Endothelial cell of umbilical vein (primary cell): ENCODE measurements at regions not wholly inside any gene's neighbourhood (a gene's known extent, or its start where the extent isn't known, plus 50 kb on each side); places are given as distances from the start of the nearest gene placed in this dataset.

Experiments used
- EZH2 ChIP-seq: IDR thresholded peaks from 2 replicates; pipeline ENCODE4 v1.6.1; 2012; ENCODE audit warnings: borderline replicate concordance, low read depth, mild to moderate bottlenecking, moderate library complexity, low read length, inconsistent platforms; ENCODE audit not compliant: severe bottlenecking
- FOS ChIP-seq: IDR thresholded peaks from 2 replicates; pipeline ENCODE4 v1.6.1; 2011; ENCODE audit warnings: mild to moderate bottlenecking, low read length, moderate library complexity, borderline replicate concordance; ENCODE audit not compliant: insufficient read depth
- JUN ChIP-seq: IDR thresholded peaks from 2 replicates; pipeline ENCODE4 v1.6.1; 2011; ENCODE audit warnings: borderline replicate concordance, low read depth; ENCODE audit not compliant: insufficient read length, insufficient read depth
- POLR2A ChIP-seq: IDR thresholded peaks from 2 replicates; pipeline ENCODE4 v1.6.1; 2012; ENCODE audit warnings: low read depth, mild to moderate bottlenecking, control low read depth, low read length
- POLR2AphosphoS5 ChIP-seq: IDR thresholded peaks from 2 replicates; pipeline ENCODE4 v1.6.1; 2012; ENCODE audit warnings: low read depth, mild to moderate bottlenecking, control low read depth, low read length, moderate library complexity; ENCODE audit not compliant: insufficient read depth
- TF ChIP-seq, protein P1 (sequence below), 2 donors: IDR thresholded peaks; 1 replicate in 1 of 2; 2 replicates in 1 of 2; pipeline ENCODE4 v1.5.1; 2011; ENCODE audit warnings: low read length in 2 of 2, mild to moderate bottlenecking in 2 of 2, moderate library complexity in 2 of 2, control low read depth in 1 of 2, inconsistent platforms in 1 of 2, low read depth in 1 of 2; ENCODE audit not compliant: insufficient read depth in 1 of 2; ENCODE audit errors: extremely low read depth in 1 of 2

DNA sequence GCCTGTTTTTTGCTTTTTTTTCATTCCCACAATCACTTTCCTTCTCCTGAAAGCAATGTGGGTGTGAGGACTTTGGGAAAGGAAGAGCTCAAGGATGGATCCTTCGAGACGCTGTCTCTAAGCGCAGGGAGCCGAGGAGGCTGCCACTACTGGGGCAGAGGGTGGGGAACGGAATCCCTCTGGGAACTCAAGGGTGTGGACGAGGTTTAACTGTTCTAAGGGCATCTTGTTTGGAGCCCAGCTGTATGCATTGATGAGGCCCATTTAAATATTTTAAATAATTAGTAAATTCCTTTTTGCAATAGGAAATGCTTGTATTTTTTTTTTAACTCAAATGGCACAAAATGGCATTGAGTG is 124.4 kb upstream of the MEF2A start:
- no peak for TF ChIP-seq JUN
- no peak for TF ChIP-seq FOS
- no peak for TF ChIP-seq EZH2
- TF ChIP-seq, protein P1, sequence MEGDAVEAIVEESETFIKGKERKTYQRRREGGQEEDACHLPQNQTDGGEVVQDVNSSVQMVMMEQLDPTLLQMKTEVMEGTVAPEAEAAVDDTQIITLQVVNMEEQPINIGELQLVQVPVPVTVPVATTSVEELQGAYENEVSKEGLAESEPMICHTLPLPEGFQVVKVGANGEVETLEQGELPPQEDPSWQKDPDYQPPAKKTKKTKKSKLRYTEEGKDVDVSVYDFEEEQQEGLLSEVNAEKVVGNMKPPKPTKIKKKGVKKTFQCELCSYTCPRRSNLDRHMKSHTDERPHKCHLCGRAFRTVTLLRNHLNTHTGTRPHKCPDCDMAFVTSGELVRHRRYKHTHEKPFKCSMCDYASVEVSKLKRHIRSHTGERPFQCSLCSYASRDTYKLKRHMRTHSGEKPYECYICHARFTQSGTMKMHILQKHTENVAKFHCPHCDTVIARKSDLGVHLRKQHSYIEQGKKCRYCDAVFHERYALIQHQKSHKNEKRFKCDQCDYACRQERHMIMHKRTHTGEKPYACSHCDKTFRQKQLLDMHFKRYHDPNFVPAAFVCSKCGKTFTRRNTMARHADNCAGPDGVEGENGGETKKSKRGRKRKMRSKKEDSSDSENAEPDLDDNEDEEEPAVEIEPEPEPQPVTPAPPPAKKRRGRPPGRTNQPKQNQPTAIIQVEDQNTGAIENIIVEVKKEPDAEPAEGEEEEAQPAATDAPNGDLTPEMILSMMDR (IDR thresholded peaks at IDR 0.05; ENCODE audit: extremely low read depth in 1 of 2, insufficient read depth in 1 of 2, low read depth in 1 of 2, low read length in 2 of 2) = no peak
- TF ChIP-seq POLR2AphosphoS5 = no peak
- no peak for TF ChIP-seq POLR2A
